Left ventricle myocardium inferior (tissue), 1 donor: ENCODE measurements at regions not wholly inside any gene's neighbourhood (a gene's known extent, or its start where the extent isn't known, plus 50 kb on each side); places are given as distances from the start of the nearest gene placed in this dataset.

Source experiments
- DNase-seq: peaks from one replicate; pipeline ENCODE4 v3.0.0-alpha.2; 2020
- H3K27ac ChIP-seq: fragments of 200-600 bp; replicated peaks from 2 replicates; pipeline ENCODE4 v1.8.0; 2021
- H3K27me3 ChIP-seq: fragments of 200-600 bp; 2 replicates; pipeline ENCODE4 v1.8.0; 2021; ENCODE audit warnings: low read depth
- H3K36me3 ChIP-seq: fragments of 200-600 bp; 2 replicates; pipeline ENCODE4 v1.8.0; 2021
- H3K4me1 ChIP-seq: fragments of 200-600 bp; 2 replicates; pipeline ENCODE4 v1.8.0; 2021
- H3K4me3 ChIP-seq: fragments of 200-600 bp; 2 replicates; pipeline ENCODE4 v1.8.0; 2021; ENCODE audit warnings: mild to moderate bottlenecking, moderate library complexity
- H3K9me3 ChIP-seq: fragments of 200-600 bp; replicated peaks from 2 replicates; pipeline ENCODE4 v1.8.0; 2021
- CTCF ChIP-seq: fragments of 200-600 bp; IDR thresholded peaks from 2 replicates; pipeline ENCODE4 v1.8.0; 2021; ENCODE audit warnings: antibody characterized with exemption, mild to moderate bottlenecking, borderline replicate concordance
- intact Hi-C: fragments of 100-400 bp; cut with micrococcal nuclease; formaldehyde crosslinking; loops from one replicate; pipeline ENCODE4 v1.11.0; 2022
- donor health status: DM: no; HTN: yes; CAD: no; lungs with severe emphysema.

- no peaks in the 10 kb centered on the region for H3K4me1 ChIP-seq
- no peak for DNase-seq
- H3K4me3 ChIP-seq = no peak overlapping the region
- no peaks in the 10 kb centered on the region for H3K36me3 ChIP-seq
- H3K27ac ChIP-seq = no peak overlapping the region
- no peaks in the 10 kb centered on the region for H3K27me3 ChIP-seq
- intact Hi-C loops = no loop called here
- no peak for TF ChIP-seq CTCF
- H3K9me3 ChIP-seq = no peaks in the 10 kb centered on the region
Measured at GRCh38 chr12:43105426-43105981, 446.5 kb downstream of the ADAMTS20 start.

- H3K36me3 ChIP-seq = no peaks in the 10 kb centered on the region
Measured at GRCh38 chr12:43104494-43104893, 447.5 kb downstream of the ADAMTS20 start.

DNA sequence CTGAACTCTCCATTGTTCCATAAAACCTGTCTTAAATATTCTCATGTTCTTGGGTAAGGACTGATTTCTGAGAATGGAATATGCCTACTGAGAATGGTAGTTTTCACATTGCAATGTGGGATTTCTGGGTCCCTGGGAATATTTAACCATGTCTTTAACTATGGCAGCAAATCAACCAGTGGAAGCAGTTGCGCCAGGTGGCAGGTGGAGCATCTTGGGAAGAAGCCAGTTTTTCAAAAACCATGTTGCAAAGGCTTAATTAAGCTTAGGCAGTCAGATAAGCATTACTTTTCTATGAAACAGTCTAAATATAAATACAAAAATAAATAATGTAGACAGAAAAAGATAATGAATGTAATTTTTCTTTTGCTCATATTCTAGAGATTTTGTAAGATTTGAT, 448.1 kb downstream of the ADAMTS20 start:
- H3K36me3 ChIP-seq = no peaks in the 10 kb centered on the region
- H3K4me3 ChIP-seq = no peak overlapping the region
- no peak for DNase-seq
- no peak for TF ChIP-seq CTCF
- intact Hi-C loops = no loop called here
- no peak overlapping the region for H3K27ac ChIP-seq
- no peaks in the 10 kb centered on the region for H3K4me1 ChIP-seq
- no peaks in the 10 kb centered on the region for H3K27me3 ChIP-seq
- H3K9me3 ChIP-seq = no peaks in the 10 kb centered on the region

More at GRCh38 chr12:43104494-43104893, 447.5 kb downstream of the ADAMTS20 start:
- H3K4me1 ChIP-seq = no peaks in the 10 kb centered on the region
- H3K4me3 ChIP-seq = no peak overlapping the region
- H3K9me3 ChIP-seq = no peaks in the 10 kb centered on the region
- no peak overlapping the region for H3K27ac ChIP-seq
- TF ChIP-seq CTCF = no peak
- intact Hi-C loops = no loop called here
- no peak for DNase-seq
- H3K27me3 ChIP-seq = no peaks in the 10 kb centered on the region

- TF ChIP-seq CTCF = no peak
- intact Hi-C loops = no loop called here
Measured at GRCh38 chr12:43102546-43103264, 449.3 kb downstream of the ADAMTS20 start.

GRCh38 chr12:43100231-43100630, 451.8 kb downstream of the ADAMTS20 start:
- Histone ChIP-seq H3K4me1 (no peaks in the 10 kb centered on the region), H3K27ac (no peak overlapping the region), H3K4me3 (no peak overlapping the region), H3K36me3 (no peaks in the 10 kb centered on the region), H3K27me3 (no peaks in the 10 kb centered on the region), H3K9me3 (no peaks in the 10 kb centered on the region)
- DNase-seq = no peak
- TF ChIP-seq CTCF = no peak
- intact Hi-C loops = no loop called here

More at GRCh38 chr12:43102546-43103264, 449.3 kb downstream of the ADAMTS20 start:
- Histone ChIP-seq H3K4me3 (no peak overlapping the region), H3K27me3 (no peaks in the 10 kb centered on the region), H3K27ac (no peak overlapping the region), H3K4me1 (no peaks in the 10 kb centered on the region), H3K36me3 (no peaks in the 10 kb centered on the region), H3K9me3 (no peaks in the 10 kb centered on the region)
- no peak for DNase-seq
